K562 (cell line): ENCODE measurements at regions not wholly inside any gene's neighbourhood (a gene's known extent, or its start where the extent isn't known, plus 50 kb on each side); places are given as distances from the start of the nearest gene placed in this dataset.

ENCODE experiments used
- HLTF ChIP-seq: fragments of 450-650 bp; IDR thresholded peaks from 2 replicates; pipeline ENCODE4 v1.6.1; 2016
- MTF1 ChIP-seq: fragments of 250-450 bp; sonication (Bioruptor Pico); IDR thresholded peaks from 2 replicates; pipeline ENCODE4 v1.9.0; 2021; ENCODE audit warnings: moderate library complexity, mild to moderate bottlenecking, inconsistent platforms, borderline replicate concordance
- RAD51 ChIP-seq: fragments of 450-650 bp; IDR thresholded peaks from 2 replicates; pipeline ENCODE4 v1.7.1; 2016; ENCODE audit warnings: low read depth, mild to moderate bottlenecking, borderline replicate concordance
- SP1 ChIP-seq: sonication (generic); formaldehyde crosslinking; IDR thresholded peaks from 2 replicates; pipeline ENCODE4 v1.8.1; 2022; ENCODE audit warnings: mild to moderate bottlenecking, missing genetic modification reagents
- SP2 ChIP-seq: IDR thresholded peaks from 2 replicates; pipeline ENCODE4 v1.6.1; 2011; ENCODE audit warnings: mild to moderate bottlenecking, low read depth, low read length, moderate library complexity; ENCODE audit not compliant: poor library complexity, severe bottlenecking; ENCODE audit errors: extremely low read depth
- TCF7L2 ChIP-seq: fragments of 150-350 bp; IDR thresholded peaks from 2 replicates; pipeline ENCODE4 v1.6.1; 2016; ENCODE audit warnings: low read depth, mild to moderate bottlenecking, low read length, moderate library complexity
- ZNF512 ChIP-seq: IDR thresholded peaks from 2 replicates; pipeline ENCODE4 v1.6.1; 2016; ENCODE audit warnings: missing genetic modification characterization, missing compliant biosample characterization
- ZZZ3 ChIP-seq: fragments of 450-650 bp; IDR thresholded peaks from 2 replicates; pipeline ENCODE4 v1.6.1; 2016; ENCODE audit warnings: antibody characterized with exemption, mild to moderate bottlenecking, moderate library complexity
- TF ChIP-seq, protein P1 (sequence below), 2 experiments: fragments of 450-650 bp; formaldehyde crosslinking in 1 of 2; IDR thresholded peaks; 2 replicates each; pipeline versions ENCODE4 v1.4.0 to v1.6.1; 2014 to 2020; ENCODE audit warnings: mild to moderate bottlenecking in 2 of 2, borderline replicate concordance in 1 of 2, low read depth in 1 of 2
- TF ChIP-seq, protein P2 (sequence below), 3 experiments: IDR thresholded peaks in 2 of 3; conservative IDR thresholded peaks in 1 of 3; 2 replicates each; pipeline ENCODE4 v1.5.1; 2011 to 2012; ENCODE audit warnings: low read length in 3 of 3, mild to moderate bottlenecking in 3 of 3, control low read depth in 2 of 3, improper control_type of control experiment in 1 of 3, inconsistent platforms in 1 of 3, low read depth in 1 of 3, mixed read lengths in 1 of 3, moderate library complexity in 1 of 3; ENCODE audit not compliant: insufficient read depth in 2 of 3

- TF ChIP-seq ZNF512 (tag) (no peak), RAD51 (no peak), SP1 (CRISPR knock-in tag) (no peak), SP2 (no peak), TCF7L2 (no peak), ZZZ3 (no peak), MTF1 (CRISPR knock-in tag) (no peak), HLTF (no peak)
- TF ChIP-seq, protein P1, sequence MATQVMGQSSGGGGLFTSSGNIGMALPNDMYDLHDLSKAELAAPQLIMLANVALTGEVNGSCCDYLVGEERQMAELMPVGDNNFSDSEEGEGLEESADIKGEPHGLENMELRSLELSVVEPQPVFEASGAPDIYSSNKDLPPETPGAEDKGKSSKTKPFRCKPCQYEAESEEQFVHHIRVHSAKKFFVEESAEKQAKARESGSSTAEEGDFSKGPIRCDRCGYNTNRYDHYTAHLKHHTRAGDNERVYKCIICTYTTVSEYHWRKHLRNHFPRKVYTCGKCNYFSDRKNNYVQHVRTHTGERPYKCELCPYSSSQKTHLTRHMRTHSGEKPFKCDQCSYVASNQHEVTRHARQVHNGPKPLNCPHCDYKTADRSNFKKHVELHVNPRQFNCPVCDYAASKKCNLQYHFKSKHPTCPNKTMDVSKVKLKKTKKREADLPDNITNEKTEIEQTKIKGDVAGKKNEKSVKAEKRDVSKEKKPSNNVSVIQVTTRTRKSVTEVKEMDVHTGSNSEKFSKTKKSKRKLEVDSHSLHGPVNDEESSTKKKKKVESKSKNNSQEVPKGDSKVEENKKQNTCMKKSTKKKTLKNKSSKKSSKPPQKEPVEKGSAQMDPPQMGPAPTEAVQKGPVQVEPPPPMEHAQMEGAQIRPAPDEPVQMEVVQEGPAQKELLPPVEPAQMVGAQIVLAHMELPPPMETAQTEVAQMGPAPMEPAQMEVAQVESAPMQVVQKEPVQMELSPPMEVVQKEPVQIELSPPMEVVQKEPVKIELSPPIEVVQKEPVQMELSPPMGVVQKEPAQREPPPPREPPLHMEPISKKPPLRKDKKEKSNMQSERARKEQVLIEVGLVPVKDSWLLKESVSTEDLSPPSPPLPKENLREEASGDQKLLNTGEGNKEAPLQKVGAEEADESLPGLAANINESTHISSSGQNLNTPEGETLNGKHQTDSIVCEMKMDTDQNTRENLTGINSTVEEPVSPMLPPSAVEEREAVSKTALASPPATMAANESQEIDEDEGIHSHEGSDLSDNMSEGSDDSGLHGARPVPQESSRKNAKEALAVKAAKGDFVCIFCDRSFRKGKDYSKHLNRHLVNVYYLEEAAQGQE (IDR thresholded peaks at IDR 0.05; ENCODE audit: borderline replicate concordance): no peak
- TF ChIP-seq, protein P1 (CRISPR knock-in tag; IDR thresholded peaks at IDR 0.05; ENCODE audit: low read depth): no peak
- TF ChIP-seq, protein P2, sequence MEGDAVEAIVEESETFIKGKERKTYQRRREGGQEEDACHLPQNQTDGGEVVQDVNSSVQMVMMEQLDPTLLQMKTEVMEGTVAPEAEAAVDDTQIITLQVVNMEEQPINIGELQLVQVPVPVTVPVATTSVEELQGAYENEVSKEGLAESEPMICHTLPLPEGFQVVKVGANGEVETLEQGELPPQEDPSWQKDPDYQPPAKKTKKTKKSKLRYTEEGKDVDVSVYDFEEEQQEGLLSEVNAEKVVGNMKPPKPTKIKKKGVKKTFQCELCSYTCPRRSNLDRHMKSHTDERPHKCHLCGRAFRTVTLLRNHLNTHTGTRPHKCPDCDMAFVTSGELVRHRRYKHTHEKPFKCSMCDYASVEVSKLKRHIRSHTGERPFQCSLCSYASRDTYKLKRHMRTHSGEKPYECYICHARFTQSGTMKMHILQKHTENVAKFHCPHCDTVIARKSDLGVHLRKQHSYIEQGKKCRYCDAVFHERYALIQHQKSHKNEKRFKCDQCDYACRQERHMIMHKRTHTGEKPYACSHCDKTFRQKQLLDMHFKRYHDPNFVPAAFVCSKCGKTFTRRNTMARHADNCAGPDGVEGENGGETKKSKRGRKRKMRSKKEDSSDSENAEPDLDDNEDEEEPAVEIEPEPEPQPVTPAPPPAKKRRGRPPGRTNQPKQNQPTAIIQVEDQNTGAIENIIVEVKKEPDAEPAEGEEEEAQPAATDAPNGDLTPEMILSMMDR (IDR thresholded peaks at IDR 0.05 in 2 of 3, conservative IDR thresholded peaks at IDR 0.05 in 1 of 3; ENCODE audit: insufficient read depth in 2 of 3, low read depth in 1 of 3, low read length in 3 of 3): no peak
These were observed 802.1 kb upstream of the POU3F3 start for GRCh38 chr2:104051766-104052165.
